ENCODE measurements at regions not wholly inside any gene's neighbourhood (a gene's known extent, or its start where the extent isn't known, plus 50 kb on each side); places are given as distances from the start of the nearest gene placed in this dataset.

DNA sequence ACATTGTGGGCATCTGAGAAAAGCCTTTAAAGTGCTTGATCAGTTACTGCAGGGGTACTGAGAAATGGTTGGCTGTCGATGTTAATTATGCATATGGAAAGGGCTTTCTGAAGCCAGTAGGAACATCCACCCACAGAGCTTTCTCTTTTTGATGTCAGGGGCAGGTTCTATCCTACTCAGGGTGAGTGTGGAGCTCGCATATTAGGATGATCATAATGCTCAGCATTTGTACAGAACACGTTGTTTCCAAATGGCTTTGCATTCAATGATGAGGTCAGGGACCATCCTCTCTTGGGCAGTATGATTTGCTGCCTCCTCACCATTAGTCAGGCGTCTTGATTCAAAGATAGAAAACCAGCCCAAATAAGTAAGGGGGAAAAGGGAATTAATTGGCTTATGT lies 141.9 kb downstream of the HMHB1 start:
- Mint-ChIP-seq H3K27ac (ENCODE audit: unreplicated experiment) (no peak overlapping the region), H3K36me3 (ENCODE audit: low read depth, unreplicated experiment) (no peaks in the 10 kb centered on the region), H3K9me3 (ENCODE audit: unreplicated experiment) (no peaks in the 10 kb centered on the region), H3K27me3 (ENCODE audit: unreplicated experiment) (peaks cover 3% of the 10 kb centered on the region), H3K4me3 (ENCODE audit: unreplicated experiment) (no peak overlapping the region), H3K4me1 (ENCODE audit: unreplicated experiment) (no peaks in the 10 kb centered on the region)
- DNase-seq (ENCODE audit: low spot score): no peak
- TF ChIP-seq, protein P1, sequence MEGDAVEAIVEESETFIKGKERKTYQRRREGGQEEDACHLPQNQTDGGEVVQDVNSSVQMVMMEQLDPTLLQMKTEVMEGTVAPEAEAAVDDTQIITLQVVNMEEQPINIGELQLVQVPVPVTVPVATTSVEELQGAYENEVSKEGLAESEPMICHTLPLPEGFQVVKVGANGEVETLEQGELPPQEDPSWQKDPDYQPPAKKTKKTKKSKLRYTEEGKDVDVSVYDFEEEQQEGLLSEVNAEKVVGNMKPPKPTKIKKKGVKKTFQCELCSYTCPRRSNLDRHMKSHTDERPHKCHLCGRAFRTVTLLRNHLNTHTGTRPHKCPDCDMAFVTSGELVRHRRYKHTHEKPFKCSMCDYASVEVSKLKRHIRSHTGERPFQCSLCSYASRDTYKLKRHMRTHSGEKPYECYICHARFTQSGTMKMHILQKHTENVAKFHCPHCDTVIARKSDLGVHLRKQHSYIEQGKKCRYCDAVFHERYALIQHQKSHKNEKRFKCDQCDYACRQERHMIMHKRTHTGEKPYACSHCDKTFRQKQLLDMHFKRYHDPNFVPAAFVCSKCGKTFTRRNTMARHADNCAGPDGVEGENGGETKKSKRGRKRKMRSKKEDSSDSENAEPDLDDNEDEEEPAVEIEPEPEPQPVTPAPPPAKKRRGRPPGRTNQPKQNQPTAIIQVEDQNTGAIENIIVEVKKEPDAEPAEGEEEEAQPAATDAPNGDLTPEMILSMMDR (IDR thresholded peaks at IDR 0.05; ENCODE audit: unreplicated experiment): no peak

DNA sequence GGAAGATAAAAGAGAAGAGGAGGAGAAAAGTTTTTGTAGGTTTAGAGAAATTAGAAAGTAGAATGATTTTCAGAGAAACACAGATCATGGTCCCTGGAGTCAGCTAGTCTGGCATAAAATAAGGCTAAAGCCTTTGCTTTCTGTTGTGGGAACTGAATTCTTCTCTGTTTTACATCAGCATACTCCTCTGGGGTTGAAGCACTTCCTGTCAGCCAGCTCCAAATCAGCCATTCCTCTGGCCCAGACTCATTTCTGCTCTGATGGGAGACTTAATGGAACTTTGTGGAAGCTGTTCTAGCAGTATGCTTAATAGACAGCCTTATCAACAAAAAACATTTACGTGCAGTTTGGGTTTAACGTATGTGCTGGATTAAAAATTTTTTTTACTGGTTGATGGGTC lies 143.2 kb downstream of the HMHB1 start:
- no peak overlapping the region for H3K27ac Mint-ChIP-seq (ENCODE audit: unreplicated experiment)
- no peaks in the 10 kb centered on the region for H3K4me1 Mint-ChIP-seq (ENCODE audit: unreplicated experiment)
- H3K4me3 Mint-ChIP-seq (ENCODE audit: unreplicated experiment): no peak overlapping the region
- TF ChIP-seq, protein P1 (IDR thresholded peaks at IDR 0.05; ENCODE audit: unreplicated experiment): no peak
- peaks cover 3% of the 10 kb centered on the region for H3K27me3 Mint-ChIP-seq (ENCODE audit: unreplicated experiment)
- no peak for DNase-seq (ENCODE audit: low spot score)
- no peaks in the 10 kb centered on the region for H3K9me3 Mint-ChIP-seq (ENCODE audit: unreplicated experiment)
- H3K36me3 Mint-ChIP-seq (ENCODE audit: low read depth, unreplicated experiment): no peaks in the 10 kb centered on the region

DNA sequence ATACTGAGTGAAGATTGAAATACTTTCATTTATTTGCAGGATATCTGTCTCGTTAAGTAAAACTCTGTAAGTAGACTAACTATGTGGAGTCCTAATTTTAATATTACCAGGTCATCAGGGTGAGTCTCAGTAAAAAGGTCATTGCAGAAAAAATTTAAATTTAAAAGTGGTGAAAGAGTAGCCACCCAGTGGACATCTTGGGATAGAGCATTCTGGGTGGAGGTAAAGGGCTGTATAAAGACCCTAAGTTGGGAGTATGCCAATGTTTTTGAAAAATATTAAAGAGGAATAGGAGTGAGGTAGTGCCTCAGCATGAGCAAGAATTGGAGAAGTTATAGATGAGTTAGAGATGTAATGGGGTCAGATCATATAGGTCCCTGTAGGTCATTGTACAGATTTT lies 145.5 kb downstream of the HMHB1 start:
- no peaks in the 10 kb centered on the region for H3K4me1 Mint-ChIP-seq (ENCODE audit: unreplicated experiment)
- H3K9me3 Mint-ChIP-seq (ENCODE audit: unreplicated experiment): no peaks in the 10 kb centered on the region
- no peaks in the 10 kb centered on the region for H3K36me3 Mint-ChIP-seq (ENCODE audit: low read depth, unreplicated experiment)
- H3K27me3 Mint-ChIP-seq (ENCODE audit: unreplicated experiment): peaks cover 3% of the 10 kb centered on the region
- no peak for DNase-seq (ENCODE audit: low spot score)
- no peak overlapping the region for H3K4me3 Mint-ChIP-seq (ENCODE audit: unreplicated experiment)
- H3K27ac Mint-ChIP-seq (ENCODE audit: unreplicated experiment): no peak overlapping the region
- TF ChIP-seq, protein P1 (IDR thresholded peaks at IDR 0.05; ENCODE audit: unreplicated experiment): peak; percentile 60

DNA sequence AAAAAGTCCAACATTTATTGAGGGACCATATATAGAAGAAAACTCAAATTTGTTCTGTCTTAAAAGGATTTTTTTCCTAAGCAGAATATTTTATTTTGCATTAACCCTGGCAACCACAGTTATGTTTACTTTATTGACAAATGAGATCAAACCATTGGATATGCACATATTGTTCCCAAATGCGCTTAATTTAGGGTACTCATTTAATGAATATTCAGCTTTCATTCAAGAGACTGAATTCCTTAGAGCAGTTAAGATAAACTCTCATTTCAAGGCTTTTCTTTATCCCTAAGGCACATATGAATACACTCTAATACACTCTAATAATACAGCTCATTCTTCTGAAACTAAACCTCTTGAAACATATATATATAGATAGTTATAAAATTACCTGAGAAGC lies 150.2 kb downstream of the HMHB1 start:
- Mint-ChIP-seq H3K4me1 (ENCODE audit: unreplicated experiment) (peaks cover 8% of the 10 kb centered on the region), H3K4me3 (ENCODE audit: unreplicated experiment) (no peak overlapping the region), H3K27ac (ENCODE audit: unreplicated experiment) (no peak overlapping the region), H3K27me3 (ENCODE audit: unreplicated experiment) (no peaks in the 10 kb centered on the region), H3K9me3 (ENCODE audit: unreplicated experiment) (no peaks in the 10 kb centered on the region), H3K36me3 (ENCODE audit: low read depth, unreplicated experiment) (no peaks in the 10 kb centered on the region)
- no peak for DNase-seq (ENCODE audit: low spot score)
- TF ChIP-seq, protein P1 (IDR thresholded peaks at IDR 0.05; ENCODE audit: unreplicated experiment): no peak

DNA sequence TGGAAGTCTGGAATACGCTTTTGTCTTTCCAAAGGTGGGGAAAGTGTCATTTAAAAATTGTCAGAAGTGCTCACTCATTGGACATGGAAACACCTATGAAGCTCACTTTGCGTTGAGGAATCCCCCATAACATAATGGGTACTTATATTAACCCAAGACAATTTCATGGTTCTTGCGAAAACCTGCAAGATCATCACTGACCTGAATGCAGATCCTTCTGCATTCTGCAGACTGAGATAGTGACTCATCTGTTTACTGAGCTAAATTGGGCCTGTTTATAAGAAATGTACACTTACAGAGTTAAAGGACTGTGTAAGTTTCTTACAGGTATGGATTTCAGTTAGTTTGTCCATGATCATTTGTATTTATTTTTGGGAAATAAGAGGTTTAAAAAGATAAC lies 153.0 kb downstream of the HMHB1 start:
- TF ChIP-seq, protein P1 (IDR thresholded peaks at IDR 0.05; ENCODE audit: unreplicated experiment): no peak
- Mint-ChIP-seq H3K4me1 (ENCODE audit: unreplicated experiment) (peaks cover 8% of the 10 kb centered on the region), H3K27me3 (ENCODE audit: unreplicated experiment) (no peaks in the 10 kb centered on the region), H3K36me3 (ENCODE audit: low read depth, unreplicated experiment) (no peaks in the 10 kb centered on the region), H3K27ac (ENCODE audit: unreplicated experiment) (no peak overlapping the region), H3K9me3 (ENCODE audit: unreplicated experiment) (no peaks in the 10 kb centered on the region), H3K4me3 (ENCODE audit: unreplicated experiment) (no peak overlapping the region)
- no peak for DNase-seq (ENCODE audit: low spot score)
